Cardiac muscle cell (in vitro differentiated cells and primary cell): ENCODE measurements at regions not wholly inside any gene's neighbourhood (a gene's known extent, or its start where the extent isn't known, plus 50 kb on each side); places are given as distances from the start of the nearest gene placed in this dataset.

Experiments used
- DNase-seq, 2 donors: peaks; one replicate each; pipeline versions ENCODE4 v3.0.0 to v3.0.0-alpha.2; 2010 to 2017; ENCODE audit warnings: low read depth in 1 of 2, low spot score in 1 of 2
- H3K27ac ChIP-seq: fragments of 200-600 bp; sonication (generic); 2 replicates; pipeline ENCODE4 v1.5.1; 2016
- H3K27me3 ChIP-seq: fragments of 200-600 bp; sonication (generic); 2 replicates; pipeline ENCODE4 v1.6.0; 2016; ENCODE audit warnings: control low read depth
- H3K36me3 ChIP-seq: fragments of 200-600 bp; sonication (generic); 2 replicates; pipeline ENCODE4 v1.5.1; 2016; ENCODE audit warnings: control low read depth
- H3K4me1 ChIP-seq: fragments of 200-600 bp; sonication (generic); 2 replicates; pipeline ENCODE4 v1.8.1; 2017; ENCODE audit warnings: low read depth, mild to moderate bottlenecking, mixed run types
- H3K4me3 ChIP-seq: fragments of 200-600 bp; sonication (generic); 2 replicates; pipeline ENCODE4 v1.5.1; 2016; ENCODE audit warnings: mild to moderate bottlenecking
- H3K9me3 ChIP-seq: fragments of 200-600 bp; sonication (generic); 2 replicates; pipeline ENCODE4 v1.5.1; 2017; ENCODE audit warnings: low read depth, mild to moderate bottlenecking, control low read depth
- CTCF ChIP-seq: IDR thresholded peaks from 2 replicates; pipeline ENCODE4 v1.5.1; 2012; ENCODE audit warnings: low read depth, mild to moderate bottlenecking, low read length

GRCh38 chr11:86728562-86728961, 56.1 kb upstream of the ME3 start:
- Histone ChIP-seq H3K9me3 (no peaks in the 10 kb centered on the region), H3K36me3 (no peaks in the 10 kb centered on the region), H3K27me3 (no peaks in the 10 kb centered on the region), H3K4me1 (no peaks in the 10 kb centered on the region), H3K27ac (no peak overlapping the region), H3K4me3 (no peak overlapping the region)
- TF ChIP-seq CTCF: no peak
- no peak for DNase-seq

GRCh38 chr11:86726770-86727504, 54.5 kb upstream of the ME3 start:
- H3K36me3 ChIP-seq: no peaks in the 10 kb centered on the region
- no peaks in the 10 kb centered on the region for H3K9me3 ChIP-seq
- H3K27me3 ChIP-seq: no peaks in the 10 kb centered on the region
- no peak for DNase-seq
- no peak overlapping the region for H3K27ac ChIP-seq
- H3K4me3 ChIP-seq: no peak overlapping the region
- TF ChIP-seq CTCF: no peak
- no peaks in the 10 kb centered on the region for H3K4me1 ChIP-seq

GRCh38 chr11:86726118-86726753, 53.8 kb upstream of the ME3 start:
- DNase-seq: no peak
- no peak overlapping the region for H3K4me3 ChIP-seq
- H3K9me3 ChIP-seq: no peaks in the 10 kb centered on the region

GRCh38 chr11:86724137-86724536, 51.7 kb upstream of the ME3 start:
- no peak for TF ChIP-seq CTCF
- H3K9me3 ChIP-seq: no peaks in the 10 kb centered on the region
- H3K36me3 ChIP-seq: no peaks in the 10 kb centered on the region
- H3K4me3 ChIP-seq: no peak overlapping the region
- no peaks in the 10 kb centered on the region for H3K4me1 ChIP-seq
- no peak for DNase-seq
- H3K27ac ChIP-seq: no peak overlapping the region
- no peaks in the 10 kb centered on the region for H3K27me3 ChIP-seq

More at GRCh38 chr11:86726118-86726753, 53.8 kb upstream of the ME3 start:
- Histone ChIP-seq H3K27me3 (no peaks in the 10 kb centered on the region), H3K4me1 (no peaks in the 10 kb centered on the region), H3K36me3 (no peaks in the 10 kb centered on the region), H3K27ac (no peak overlapping the region)
- TF ChIP-seq CTCF: no peak

- Histone ChIP-seq H3K4me1 (no peaks in the 10 kb centered on the region), H3K27me3 (no peaks in the 10 kb centered on the region), H3K27ac (no peak overlapping the region), H3K36me3 (no peaks in the 10 kb centered on the region), H3K4me3 (no peak overlapping the region), H3K9me3 (no peaks in the 10 kb centered on the region)
- TF ChIP-seq CTCF: no peak
- DNase-seq: no peak
Measured at GRCh38 chr11:86723281-86723680, 50.9 kb upstream of the ME3 start.
